ENCODE measurements at regions not wholly inside any gene's neighbourhood (a gene's known extent, or its start where the extent isn't known, plus 50 kb on each side); places are given as distances from the start of the nearest gene placed in this dataset.
"Not testable (repeated sequence)": the region's sequence is repeated elsewhere in the genome, so short reads cannot be mapped to it uniquely, and the experiment has no call there.

- DNase-seq = no peak
These were observed 809.3 kb downstream of the C4orf33 start for GRCh38 chr4:129905256-129905655.

DNA sequence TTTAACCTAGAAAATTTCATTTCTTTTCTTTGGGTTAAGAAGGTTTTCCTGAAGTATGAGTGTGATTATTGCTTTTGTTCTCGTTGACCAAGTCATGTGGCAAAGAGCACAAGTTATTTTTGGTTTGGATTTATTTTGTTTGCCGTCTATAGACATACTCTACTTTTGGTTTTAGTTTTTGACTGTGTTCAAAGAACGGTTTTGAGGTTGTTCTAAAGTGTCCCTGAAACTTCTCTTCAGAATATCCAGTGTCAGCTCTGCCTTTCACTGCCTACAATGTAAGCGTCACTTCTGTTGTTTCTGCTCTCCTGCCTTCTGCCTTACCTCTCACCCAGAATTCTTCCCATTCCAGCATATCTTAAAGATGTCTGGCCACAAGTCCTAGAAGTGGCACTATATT is 812.2 kb downstream of the C4orf33 start:
- no peak for DNase-seq

DNA sequence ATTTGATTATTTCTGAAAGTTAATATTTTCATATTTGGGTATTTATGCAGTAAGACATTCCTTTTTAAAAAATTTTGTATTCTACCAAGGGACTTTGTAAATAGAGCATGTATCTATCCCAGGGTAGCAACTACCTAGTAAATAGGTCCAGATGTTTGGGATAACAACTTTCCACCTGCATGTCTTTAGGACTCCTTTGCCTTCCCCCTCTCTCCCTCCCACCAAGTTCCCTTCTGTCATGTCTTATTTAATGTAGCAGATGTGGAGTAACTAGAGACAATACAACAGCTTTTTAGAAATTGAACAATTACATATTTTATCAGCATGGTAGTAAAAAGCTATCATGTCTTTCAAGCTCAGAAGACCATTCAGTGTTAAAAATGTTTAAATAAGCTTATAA is 821.0 kb downstream of the C4orf33 start:
- no peak for DNase-seq

GRCh38 chr4:129917651-129918050 is 821.7 kb downstream of the C4orf33 start:
- DNase-seq = no peak

GRCh38 chr4:129926936-129927335 is 831.0 kb downstream of the C4orf33 start:
- DNase-seq = no peak

DNA sequence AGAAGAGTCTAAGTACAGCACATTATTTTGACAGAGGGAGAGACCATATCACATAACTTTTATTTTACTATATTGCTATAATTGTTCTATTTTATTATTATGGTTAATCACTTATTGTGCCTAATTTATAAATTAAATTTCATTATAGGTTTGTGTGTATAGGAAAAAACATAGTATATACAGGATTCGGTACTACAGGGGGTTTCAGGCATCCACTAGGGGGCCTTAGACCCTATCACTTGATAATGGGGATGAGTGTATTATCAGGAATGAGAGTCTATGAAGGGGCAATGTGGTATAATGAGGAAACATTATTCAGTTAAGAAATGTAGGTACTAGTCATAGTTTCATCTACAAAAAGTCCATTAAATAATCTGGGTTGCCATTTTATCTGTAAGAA is 833.1 kb downstream of the C4orf33 start:
- DNase-seq = no peak

DNA sequence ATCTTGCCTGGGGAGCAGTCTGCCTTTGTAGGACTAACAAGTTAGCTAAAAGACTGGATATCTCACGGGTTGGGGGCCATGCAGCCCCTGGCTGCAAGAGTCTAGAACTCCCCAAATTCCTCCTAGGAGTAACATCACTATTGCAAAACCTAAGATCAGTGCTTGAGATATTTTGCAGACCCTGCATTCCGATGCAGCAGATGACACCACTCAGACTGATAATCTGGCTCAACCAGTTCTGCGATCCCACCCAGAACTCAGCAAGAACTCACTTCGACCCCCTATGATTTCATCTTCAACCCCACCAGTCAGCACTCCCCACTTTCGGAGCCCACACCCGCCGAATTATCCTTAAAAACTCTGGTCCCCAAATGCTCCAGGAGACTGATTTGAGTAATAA is 834.0 kb downstream of the C4orf33 start:
- no peak for DNase-seq

- no peak for DNase-seq
These were observed 854.3 kb downstream of the C4orf33 start for GRCh38 chr4:129950217-129950616.

- DNase-seq = no peak
These were observed 870.2 kb downstream of the C4orf33 start for GRCh38 chr4:129966175-129966574.

GRCh38 chr4:129968366-129968765 is 872.4 kb downstream of the C4orf33 start:
- DNase-seq = no peak

DNA sequence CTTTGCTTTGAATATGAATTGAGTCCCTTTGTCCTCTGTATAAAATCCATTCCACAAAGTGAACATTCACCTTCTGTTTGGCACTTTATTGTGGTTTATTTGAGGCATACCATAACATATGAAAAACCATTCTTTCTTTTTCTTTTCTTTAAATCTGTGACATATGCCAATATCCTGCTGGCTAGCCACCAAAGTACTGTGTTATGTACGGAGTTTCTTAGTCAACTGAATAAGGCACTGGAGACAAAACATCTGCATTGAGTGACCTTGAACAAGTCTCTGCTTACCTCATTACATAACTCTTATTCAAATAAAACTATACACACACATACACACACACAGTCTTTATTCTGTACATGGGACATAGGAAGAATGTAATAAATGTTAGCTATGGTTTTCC is 872.8 kb downstream of the C4orf33 start:
- DNase-seq = no peak

GRCh38 chr4:129970801-129971200 is 874.8 kb downstream of the C4orf33 start:
- no peak for DNase-seq

- no peak for DNase-seq
These were observed 875.5 kb downstream of the C4orf33 start for GRCh38 chr4:129971419-129971818.

GRCh38 chr4:129972257-129972656 is 876.3 kb downstream of the C4orf33 start:
- DNase-seq = no peak

GRCh38 chr4:129974730-129975129 is 878.8 kb downstream of the C4orf33 start:
- no peak for DNase-seq

DNA sequence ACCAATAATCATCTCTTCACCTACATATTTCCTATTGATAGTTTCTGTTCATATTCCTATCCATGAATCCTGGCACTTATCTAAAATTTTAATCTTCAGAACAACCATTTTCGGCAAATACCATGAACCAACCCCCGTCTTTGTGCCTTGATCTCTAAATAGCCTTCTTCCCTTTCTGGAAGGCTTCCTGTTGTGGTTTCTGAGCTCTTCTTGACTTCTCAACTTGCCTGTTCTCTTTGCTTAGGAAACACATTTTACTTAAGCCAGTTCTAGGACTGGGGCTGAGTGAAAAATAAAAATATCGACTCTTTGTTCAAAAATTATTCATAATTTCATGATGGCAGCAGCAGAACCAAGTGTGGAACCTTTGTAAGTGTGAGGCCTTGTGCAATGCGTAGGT is 882.4 kb downstream of the C4orf33 start:
- no peak for DNase-seq

- no peak for DNase-seq
These were observed 893.0 kb downstream of the C4orf33 start for GRCh38 chr4:129988957-129989356.

- no peak for DNase-seq
These were observed 898.8 kb downstream of the C4orf33 start for GRCh38 chr4:129994715-129995114.

DNA sequence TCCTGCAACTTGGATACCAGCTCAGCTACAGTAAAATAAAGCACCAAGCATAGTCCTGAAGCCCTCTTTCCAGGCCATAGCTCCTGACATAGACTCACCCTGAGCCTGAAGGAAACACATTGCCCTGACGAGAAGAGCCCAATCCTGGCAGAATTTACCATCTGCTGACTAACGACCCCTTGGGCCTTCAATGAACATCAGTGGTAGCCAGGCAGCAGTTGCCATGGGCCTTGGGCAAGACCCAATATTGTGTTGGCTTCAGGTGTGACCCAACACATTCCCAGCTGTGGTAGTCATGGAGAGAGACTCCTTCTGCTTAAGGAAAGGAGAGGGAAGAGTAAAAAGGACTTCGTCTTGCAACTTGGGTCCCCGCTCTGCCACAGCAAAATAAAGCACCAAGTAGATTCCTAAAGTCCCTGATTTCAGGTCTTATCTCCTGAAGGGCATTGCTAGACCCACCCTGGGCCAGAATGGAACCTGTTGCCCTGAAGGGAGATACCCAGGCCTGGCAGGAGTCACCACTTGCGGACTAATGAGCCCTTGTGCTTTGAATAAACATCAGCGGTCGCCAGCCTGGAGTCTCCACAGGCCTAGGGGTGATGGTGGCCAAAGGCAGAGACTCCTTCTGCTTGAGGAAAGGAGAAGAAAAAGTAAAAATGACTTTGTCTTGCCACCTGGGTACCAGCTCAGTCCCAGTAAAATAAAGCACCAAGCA is 902.6 kb downstream of the C4orf33 start:
- DNase-seq = no peak

DNA sequence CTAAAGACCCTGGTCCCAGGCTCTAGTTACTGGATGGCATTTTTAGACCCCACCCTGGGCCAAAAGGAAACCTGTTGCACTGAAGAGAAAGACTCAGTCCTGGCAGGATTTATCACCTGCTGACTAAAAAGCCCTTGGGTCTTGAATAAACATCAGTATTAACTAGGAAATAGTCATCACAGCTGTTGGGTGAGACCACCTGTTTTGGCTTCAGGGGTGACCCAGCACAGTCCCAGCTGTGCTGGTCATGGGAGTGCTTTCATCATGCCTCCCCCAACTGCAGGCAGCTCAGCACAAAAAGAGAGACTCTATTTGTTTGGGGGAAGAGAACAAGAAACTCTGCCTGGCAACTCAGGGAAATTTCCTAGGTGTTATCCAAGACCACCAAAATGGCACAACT is 903.2 kb downstream of the C4orf33 start:
- no peak for DNase-seq

- no peak for DNase-seq
These were observed 912.5 kb downstream of the C4orf33 start for GRCh38 chr4:130008461-130008860.

DNA sequence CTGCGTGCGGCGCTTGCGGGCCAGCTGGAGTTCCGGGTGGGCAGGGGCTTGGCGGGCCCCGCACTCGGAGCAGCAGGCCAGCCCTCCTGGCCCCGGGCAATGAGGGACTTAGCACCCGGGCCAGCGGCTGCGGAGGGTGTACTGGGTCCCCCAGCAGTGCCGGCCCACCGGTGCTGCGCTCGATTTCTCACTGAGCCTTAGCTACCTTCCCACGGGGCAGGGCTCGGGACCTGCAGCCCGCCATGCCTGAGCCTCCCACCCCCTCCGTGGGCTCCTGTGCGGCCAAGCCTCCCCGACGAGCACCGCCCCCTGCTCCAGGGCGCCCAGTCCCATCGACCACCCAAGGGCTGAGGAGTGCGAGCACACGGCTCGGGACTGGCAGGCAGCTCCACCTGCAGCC is 916.9 kb downstream of the C4orf33 start:
- not testable (repeated sequence) for DNase-seq

DNA sequence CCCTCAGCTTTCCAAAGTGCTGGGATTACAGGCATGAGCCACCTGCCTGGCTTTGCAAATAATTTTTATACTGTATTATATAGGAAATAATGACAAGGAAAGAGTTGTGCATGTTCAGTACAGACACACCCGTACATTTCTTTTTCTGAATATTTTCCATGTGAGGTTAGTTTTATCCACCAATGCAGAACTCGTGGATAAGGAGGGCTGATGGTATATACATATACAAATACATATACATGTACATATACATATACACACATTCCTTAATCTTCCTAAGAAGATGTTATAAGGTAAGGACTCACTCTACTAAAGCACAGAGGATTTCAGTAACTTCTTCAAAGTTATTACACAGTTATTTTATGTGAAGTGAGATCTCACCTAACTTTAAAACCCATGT is 925.8 kb downstream of the C4orf33 start:
- DNase-seq = no peak

DNA sequence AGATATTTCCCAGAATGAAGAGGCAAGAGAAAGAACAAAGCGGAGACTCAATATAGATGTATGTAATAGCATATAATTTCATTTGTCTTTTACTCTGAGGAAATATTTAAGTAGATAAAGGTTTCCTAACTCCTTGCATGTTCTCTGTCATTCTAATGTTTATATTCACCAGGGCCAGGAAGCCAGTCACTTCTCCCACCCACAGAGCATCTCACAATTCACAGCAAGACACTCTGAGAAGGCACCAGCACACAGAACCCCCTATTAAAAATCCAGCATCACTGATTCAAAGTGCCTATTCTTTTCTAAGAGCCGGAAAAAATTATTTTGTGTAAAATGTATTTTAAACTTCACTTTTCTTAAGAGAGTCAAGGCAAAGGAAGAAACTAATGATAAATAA is 927.1 kb downstream of the C4orf33 start:
- DNase-seq = no peak

- no peak for DNase-seq
These were observed 929.7 kb downstream of the C4orf33 start for GRCh38 chr4:130025701-130026100.

Measured in NCI-H146 (cell line).